ENCODE measurements at regions not wholly inside any gene's neighbourhood (a gene's known extent, or its start where the extent isn't known, plus 50 kb on each side); places are given as distances from the start of the nearest gene placed in this dataset.

- in situ Hi-C loops (cut with HindIII; ENCODE audit: extremely low pct_ligation_motif_present, low pct_unique_long_range_greater_than_20kb), result no loop called here
- WGBS (ENCODE audit: low lambda C conversion rate), result 8% methylated on average over 3 of the region's 3 CpGs
Measured at GRCh38 chr4:177175473-177175872, 134.2 kb upstream of the NEIL3 start.

More at GRCh38 chr4:177175473-177175872, 134.2 kb upstream of the NEIL3 start:
- Histone ChIP-seq H2AFZ (ENCODE audit: low read length) (no peak overlapping the region), H3K27ac (ENCODE audit: extremely low read length, insufficient read depth, low read length) (no peak overlapping the region), H3K4me1 (ENCODE audit: insufficient read depth, low read length) (no peaks in the 10 kb centered on the region), H3K4me3 (replicated peaks in 1 of 3; ENCODE audit: insufficient read depth in 1 of 3, low read depth in 2 of 3, low read length in 3 of 3) (no peak overlapping the region), H3K27me3 (ENCODE audit: control insufficient read depth in 1 of 2, insufficient read depth in 2 of 2, low read length in 2 of 2) (no peaks in the 10 kb centered on the region), H3K9ac (ENCODE audit: insufficient read depth, low read depth, low read length) (no peak overlapping the region), H4K20me1 (ENCODE audit: insufficient read depth, low read length) (no peaks in the 10 kb centered on the region), H3K79me2 (ENCODE audit: insufficient read depth, low read length) (no peaks in the 10 kb centered on the region), H3K36me3 (replicated peaks in 1 of 2; ENCODE audit: control insufficient read depth in 1 of 2, insufficient read depth in 2 of 2, low read length in 2 of 2) (no peaks in the 10 kb centered on the region), H3K9me3 (ENCODE audit: low read length) (no peaks in the 10 kb centered on the region), H3K4me2 (ENCODE audit: low read depth, low read length) (no peak overlapping the region)
- ATAC-seq, result no peak
- POLR2A ChIA-PET, result no interaction called here
- CTCF ChIA-PET (ENCODE audit: low intra/inter-chr PET ratio, low total read pairs), result no interaction called here
- FAIRE-seq, result no peak
- no TSS peak for BruUV-seq (replicated peaks)
- TF ChIP-seq ZNF790 (CRISPR knock-in tag; IDR thresholded peaks at IDR 0.05; ENCODE audit: borderline replicate concordance), result no peak
- no peak for TF ChIP-seq ZNF777 (CRISPR knock-in tag; IDR thresholded peaks at IDR 0.05)
- TF ChIP-seq ZNF101 (CRISPR knock-in tag; IDR thresholded peaks at IDR 0.05; ENCODE audit: borderline replicate concordance, low read depth), result no peak
- no peak for TF ChIP-seq PRMT3 (CRISPR knock-in tag; IDR thresholded peaks at IDR 0.05; ENCODE audit: borderline replicate concordance, low read depth)
- TF ChIP-seq RBM39 (IDR thresholded peaks at IDR 0.05; ENCODE audit: low read depth, low read length, poor library complexity, severe bottlenecking), result no peak
- TF ChIP-seq NFYB (CRISPR knock-in tag; IDR thresholded peaks at IDR 0.05), result no peak
- no peak for TF ChIP-seq ZSCAN9 (CRISPR knock-in tag; IDR thresholded peaks at IDR 0.05; ENCODE audit: borderline replicate concordance)
- no peak for TF ChIP-seq SP140L (CRISPR knock-in tag; IDR thresholded peaks at IDR 0.05; ENCODE audit: borderline replicate concordance)
- no peak for TF ChIP-seq PCBP1 (IDR thresholded peaks at IDR 0.05; ENCODE audit: borderline replicate concordance, low read depth, low read length)
- no peak for TF ChIP-seq ZGPAT (CRISPR knock-in tag; IDR thresholded peaks at IDR 0.05)
- no peak for TF ChIP-seq SNRNP70 (IDR thresholded peaks at IDR 0.05; ENCODE audit: low read depth, low read length)
- no peak for TF ChIP-seq THYN1 (CRISPR knock-in tag; IDR thresholded peaks at IDR 0.05; ENCODE audit: borderline replicate concordance, low read depth)
- TF ChIP-seq ZNF776 (CRISPR knock-in tag; IDR thresholded peaks at IDR 0.05), result no peak
- no peak for TF ChIP-seq KDM1A (CRISPR knock-in tag; IDR thresholded peaks at IDR 0.05)
- no peak for TF ChIP-seq TP53 (CRISPR knock-in tag; conservative IDR thresholded peaks at IDR 0.05)
- DNase-seq (ENCODE audit: low spot score), result no peak
- intact Hi-C loops (cut with micrococcal nuclease; ENCODE audit: unreplicated experiment), result no loop called here
